ENCODE measurements at regions not wholly inside any gene's neighbourhood (a gene's known extent, or its start where the extent isn't known, plus 50 kb on each side); places are given as distances from the start of the nearest gene placed in this dataset.

- H3K9me3 ChIP-seq: no peaks in the 10 kb centered on the region
- ATAC-seq (no peak), DNase-seq (no peak)
- TF ChIP-seq CTCF (IDR thresholded peaks at IDR 0.05): no peak
- TF ChIP-seq POLR2A (IDR thresholded peaks at IDR 0.05): no peak
- no peaks in the 10 kb centered on the region for H3K36me3 ChIP-seq
- H3K27me3 ChIP-seq: peaks cover 0 to 4% (median 0%) of the 10 kb centered on the region in 9 donors
- WGBS, 4 donors: 37 to 95% (median 91%) methylated on average over 1 of the region's 1 CpG
- H3K27ac ChIP-seq: no peak overlapping the region
- intact Hi-C loops (cut with DNase I): no loop called here
- H3K4me3 ChIP-seq: no peak overlapping the region
- no peaks in the 10 kb centered on the region for H3K4me1 ChIP-seq
Observed at GRCh38 chr1:166626711-166627110, 212.6 kb upstream of the POGK start.

- no peak for ATAC-seq
- intact Hi-C loops (cut with DNase I): no loop called here
- no peak for DNase-seq
- H3K36me3 ChIP-seq: no peaks in the 10 kb centered on the region
- 40 to 72% (median 62%) methylated on average over 4 of the region's 4 CpGs for WGBS, 4 donors
- no peaks in the 10 kb centered on the region for H3K27me3 ChIP-seq
- no peaks in the 10 kb centered on the region for H3K4me1 ChIP-seq
- no peaks in the 10 kb centered on the region for H3K9me3 ChIP-seq
- H3K27ac ChIP-seq: no peak overlapping the region
- TF ChIP-seq POLR2A (IDR thresholded peaks at IDR 0.05) (no peak), CTCF (IDR thresholded peaks at IDR 0.05) (no peak)
- H3K4me3 ChIP-seq: no peak overlapping the region
Observed at GRCh38 chr1:166627558-166627957, 211.7 kb upstream of the POGK start.

GRCh38 chr1:166628259-166628658 is 211.0 kb upstream of the POGK start:
- no peak for ATAC-seq
- 72 to 87% (median 78%) methylated on average over 1 of the region's 1 CpG for WGBS, 4 donors
- intact Hi-C loops (cut with DNase I): no loop called here

GRCh38 chr1:166629946-166630345 is 209.3 kb upstream of the POGK start:
- intact Hi-C loops (cut with DNase I): no loop called here
- Histone ChIP-seq H3K4me1 (no peaks in the 10 kb centered on the region), H3K36me3 (no peaks in the 10 kb centered on the region), H3K27me3 (no peaks in the 10 kb centered on the region), H3K4me3 (no peak overlapping the region), H3K27ac (no peak overlapping the region), H3K9me3 (no peaks in the 10 kb centered on the region)
- ATAC-seq (no peak), DNase-seq (no peak)
- no peak for TF ChIP-seq CTCF (IDR thresholded peaks at IDR 0.05)
- no peak for TF ChIP-seq POLR2A (IDR thresholded peaks at IDR 0.05)
- WGBS, 4 donors: 47 to 59% (median 52%) methylated on average over 1 of the region's 1 CpG

More at GRCh38 chr1:166628259-166628658, 211.0 kb upstream of the POGK start:
- Histone ChIP-seq H3K4me3 (no peak overlapping the region), H3K36me3 (no peaks in the 10 kb centered on the region), H3K4me1 (no peaks in the 10 kb centered on the region), H3K27ac (no peak overlapping the region), H3K27me3 (no peaks in the 10 kb centered on the region), H3K9me3 (no peaks in the 10 kb centered on the region)
- no peak for DNase-seq
- no peak for TF ChIP-seq CTCF (IDR thresholded peaks at IDR 0.05)
- no peak for TF ChIP-seq POLR2A (IDR thresholded peaks at IDR 0.05)
